ENCODE measurements at regions not wholly inside any gene's neighbourhood (a gene's known extent, or its start where the extent isn't known, plus 50 kb on each side); places are given as distances from the start of the nearest gene placed in this dataset.

- peaks cover 7% of the 10 kb centered on the region; the same call in 1 of the 2 replicates for H3K4me1 ChIP-seq (ENCODE audit: insufficient read depth)
- H3K27me3 Mint-ChIP-seq (ENCODE audit: insufficient read depth, low read depth, poor library complexity), result peaks cover 33% of the 10 kb centered on the region
- peaks cover 20% of the 10 kb centered on the region for H3K4me1 Mint-ChIP-seq
These were observed 309.1 kb downstream of the MDFIC start for GRCh38 chr7:115230882-115231571.

More at GRCh38 chr7:115230882-115231571, 309.1 kb downstream of the MDFIC start:
- no peak for ATAC-seq
- no peaks in the 10 kb centered on the region for H3K36me3 ChIP-seq (ENCODE audit: insufficient read depth)
- no peak overlapping the region for H2AFZ ChIP-seq
- H4K20me1 ChIP-seq (replicated peaks; ENCODE audit: insufficient read depth), result no peaks in the 10 kb centered on the region; the same call in 1 of the 2 replicates
- no peak overlapping the region for H3K4me2 ChIP-seq
- 0 out of 3 replicates have a peak, but pooled peaks cover 3% of the 10 kb centered on the region for H3K36me3 Mint-ChIP-seq (ENCODE audit: low read depth)
- peaks cover 69% of the 10 kb centered on the region for H3K27me3 ChIP-seq (ENCODE audit: insufficient read depth)
- H3K27ac ChIP-seq (ENCODE audit: low read depth), result no peak overlapping the region
- no peaks in the 10 kb centered on the region for H3K9me2 ChIP-seq (ENCODE audit: insufficient read depth)
- H3F3A ChIP-seq (replicated peaks; ENCODE audit: low read depth), result no peaks in the 10 kb centered on the region
- H3K79me2 ChIP-seq (replicated peaks; ENCODE audit: insufficient read depth), result no peaks in the 10 kb centered on the region
- TF ChIP-seq CTCF (conservative IDR thresholded peaks at IDR 0.05; ENCODE audit: low read depth in 2 of 2) (no peak), STAT1 (IDR thresholded peaks at IDR 0.05; ENCODE audit: unreplicated experiment) (no peak), ETS1 (IDR thresholded peaks at IDR 0.05) (no peak), CREB1 (CRISPR knock-in tag; IDR thresholded peaks at IDR 0.05; ENCODE audit: low read depth) (no peak), EZH2 (IDR thresholded peaks at IDR 0.05; ENCODE audit: low read depth, unreplicated experiment) (no peak), NANOG (IDR thresholded peaks at IDR 0.05; ENCODE audit: borderline replicate concordance) (no peak), REST (IDR thresholded peaks at IDR 0.05; ENCODE audit: unreplicated experiment) (no peak), ZNF462 (CRISPR knock-in tag; IDR thresholded peaks at IDR 0.05) (no peak), ZNF114 (CRISPR knock-in tag; IDR thresholded peaks at IDR 0.05) (no peak), POLR2AphosphoS5 (IDR thresholded peaks at IDR 0.05; ENCODE audit: low read depth) (no peak), EZH2phosphoT487 (IDR thresholded peaks at IDR 0.05; ENCODE audit: unreplicated experiment) (no peak), ZNF331 (CRISPR knock-in tag; IDR thresholded peaks at IDR 0.05; ENCODE audit: low read depth) (no peak), JUNB (IDR thresholded peaks at IDR 0.05; ENCODE audit: unreplicated experiment) (no peak)
- H3K4me3 Mint-ChIP-seq, result no peak overlapping the region
- H3K27ac Mint-ChIP-seq, result no peak overlapping the region
- no peak overlapping the region for H3K4me3 ChIP-seq
- DNase-seq (ENCODE audit: low spot score), result no peak
- H3K9me3 Mint-ChIP-seq, result no peaks in the 10 kb centered on the region; the same call in 2 of the 3 replicates
